ENCODE measurements at regions not wholly inside any gene's neighbourhood (a gene's known extent, or its start where the extent isn't known, plus 50 kb on each side); places are given as distances from the start of the nearest gene placed in this dataset.

DNA sequence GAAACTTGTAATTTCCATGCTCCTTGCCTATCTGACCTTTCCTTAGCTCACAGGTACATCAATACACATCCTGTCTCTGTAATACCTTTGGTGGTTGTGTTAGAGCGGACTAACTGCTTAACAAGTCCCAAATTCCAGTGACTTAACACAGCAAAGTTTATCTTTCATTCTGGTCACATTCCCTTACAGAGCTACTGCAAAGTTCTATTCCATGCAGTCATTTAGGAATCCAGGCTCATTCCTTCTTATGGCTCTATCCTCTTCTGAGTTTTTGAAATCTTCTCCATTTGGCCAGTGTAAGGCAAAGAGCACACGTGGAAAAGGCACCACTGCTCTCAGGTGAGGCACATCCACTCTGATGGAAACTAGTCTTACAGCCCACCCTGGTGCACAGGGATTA is 238.6 kb upstream of the ANKRD55 start:
- no peaks in the 10 kb centered on the region for H3K36me3 ChIP-seq (ENCODE audit: control insufficient read depth, insufficient read depth, low read length)
- H3K4me3 ChIP-seq (ENCODE audit: low read length), result no peak overlapping the region
- no peak overlapping the region for H3K9ac ChIP-seq (ENCODE audit: low read length)
- peaks cover 5% of the 10 kb centered on the region for H3K4me1 ChIP-seq (ENCODE audit: control insufficient read depth, insufficient read depth, low read length)
- H3K27me3 ChIP-seq (ENCODE audit: control insufficient read depth, insufficient read depth, low read length), result no peaks in the 10 kb centered on the region
- no peaks in the 10 kb centered on the region for H3K9me3 ChIP-seq (ENCODE audit: control insufficient read depth, low read length)

DNA sequence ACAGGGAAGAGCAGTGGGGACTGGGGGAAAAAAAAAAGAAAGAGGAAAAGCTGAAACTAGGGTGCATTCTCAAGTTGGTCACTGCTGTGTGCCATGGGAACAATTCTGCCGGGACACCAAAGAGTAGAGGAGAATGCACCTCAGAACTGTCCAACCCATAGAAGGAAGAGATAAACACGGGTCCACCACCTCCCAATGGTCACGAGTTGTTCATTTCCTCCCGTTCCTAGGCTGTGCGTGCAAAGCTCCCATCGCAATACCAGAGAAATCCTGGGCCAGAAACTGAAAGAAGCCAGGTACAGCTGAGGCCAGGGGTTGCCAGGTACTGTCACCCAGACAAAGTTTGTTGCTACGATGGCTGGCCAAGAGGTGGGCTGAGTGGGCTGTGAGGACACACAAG is 236.9 kb upstream of the ANKRD55 start:
- H3K36me3 ChIP-seq (ENCODE audit: control insufficient read depth, insufficient read depth, low read length), result no peaks in the 10 kb centered on the region
- no peaks in the 10 kb centered on the region for H3K27me3 ChIP-seq (ENCODE audit: control insufficient read depth, insufficient read depth, low read length)
- no peak overlapping the region for H3K4me3 ChIP-seq (ENCODE audit: low read length)
- H3K9me3 ChIP-seq (ENCODE audit: control insufficient read depth, low read length), result no peaks in the 10 kb centered on the region
- no peak overlapping the region for H3K9ac ChIP-seq (ENCODE audit: low read length)
- peaks cover 17% of the 10 kb centered on the region for H3K4me1 ChIP-seq (ENCODE audit: control insufficient read depth, insufficient read depth, low read length)

DNA sequence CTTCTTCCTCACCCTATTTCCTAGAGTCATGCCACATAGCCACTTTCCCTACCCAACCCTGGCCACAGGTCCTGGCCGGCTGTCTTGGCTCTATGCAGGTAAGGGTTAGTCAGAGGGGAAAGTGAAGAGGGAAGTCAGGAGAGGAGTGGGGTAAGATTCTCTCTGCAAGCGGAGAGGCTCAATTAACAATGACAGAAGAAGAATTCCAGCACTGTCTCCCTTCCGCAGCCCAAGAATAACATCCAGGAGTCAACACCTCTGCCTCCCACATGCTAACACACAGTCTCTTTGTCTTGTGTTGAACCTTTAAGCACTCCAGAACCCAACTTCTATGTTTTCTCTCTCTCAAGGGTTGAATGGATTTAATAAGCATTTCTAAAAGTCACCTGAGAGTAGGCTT is 235.1 kb upstream of the ANKRD55 start:
- H3K4me1 ChIP-seq (ENCODE audit: control insufficient read depth, insufficient read depth, low read length), result peaks cover 23% of the 10 kb centered on the region
- H3K9ac ChIP-seq (ENCODE audit: low read length), result no peak overlapping the region
- H3K9me3 ChIP-seq (ENCODE audit: control insufficient read depth, low read length), result no peaks in the 10 kb centered on the region
- no peaks in the 10 kb centered on the region for H3K27me3 ChIP-seq (ENCODE audit: control insufficient read depth, insufficient read depth, low read length)
- no peak overlapping the region for H3K4me3 ChIP-seq (ENCODE audit: low read length)
- no peaks in the 10 kb centered on the region for H3K36me3 ChIP-seq (ENCODE audit: control insufficient read depth, insufficient read depth, low read length)

DNA sequence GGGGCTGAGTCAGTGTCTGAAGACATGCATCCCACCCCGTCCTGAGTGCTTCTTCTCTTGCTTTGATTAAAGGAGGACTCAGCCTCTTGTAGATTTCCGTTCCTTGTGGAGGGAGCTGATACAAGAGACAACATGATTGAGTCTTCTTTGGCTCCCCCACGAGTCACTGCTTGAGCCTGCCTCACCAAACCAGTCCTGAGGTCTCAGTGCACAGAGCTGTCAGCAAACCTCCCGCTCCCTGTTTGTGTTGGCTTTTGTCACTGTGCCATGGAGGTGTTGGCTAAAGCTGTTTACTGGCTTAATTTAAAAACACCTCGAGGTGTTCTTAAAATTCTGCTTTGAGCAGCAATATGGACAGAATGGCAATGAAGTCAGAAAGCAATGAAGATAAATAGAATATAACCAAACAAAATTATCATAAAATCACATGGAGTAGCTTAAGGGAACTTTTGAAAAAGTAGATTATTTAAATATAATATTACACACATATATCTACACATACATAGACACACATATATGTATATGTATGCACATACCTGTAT is 234.1 kb upstream of the ANKRD55 start:
- Histone ChIP-seq H3K9ac (ENCODE audit: low read length) (no peak overlapping the region), H3K27me3 (ENCODE audit: control insufficient read depth, insufficient read depth, low read length) (no peaks in the 10 kb centered on the region), H3K36me3 (ENCODE audit: control insufficient read depth, insufficient read depth, low read length) (no peaks in the 10 kb centered on the region), H3K4me3 (ENCODE audit: low read length) (no peak overlapping the region), H3K9me3 (ENCODE audit: control insufficient read depth, low read length) (no peaks in the 10 kb centered on the region), H3K4me1 (ENCODE audit: control insufficient read depth, insufficient read depth, low read length) (peaks cover 23% of the 10 kb centered on the region)

DNA sequence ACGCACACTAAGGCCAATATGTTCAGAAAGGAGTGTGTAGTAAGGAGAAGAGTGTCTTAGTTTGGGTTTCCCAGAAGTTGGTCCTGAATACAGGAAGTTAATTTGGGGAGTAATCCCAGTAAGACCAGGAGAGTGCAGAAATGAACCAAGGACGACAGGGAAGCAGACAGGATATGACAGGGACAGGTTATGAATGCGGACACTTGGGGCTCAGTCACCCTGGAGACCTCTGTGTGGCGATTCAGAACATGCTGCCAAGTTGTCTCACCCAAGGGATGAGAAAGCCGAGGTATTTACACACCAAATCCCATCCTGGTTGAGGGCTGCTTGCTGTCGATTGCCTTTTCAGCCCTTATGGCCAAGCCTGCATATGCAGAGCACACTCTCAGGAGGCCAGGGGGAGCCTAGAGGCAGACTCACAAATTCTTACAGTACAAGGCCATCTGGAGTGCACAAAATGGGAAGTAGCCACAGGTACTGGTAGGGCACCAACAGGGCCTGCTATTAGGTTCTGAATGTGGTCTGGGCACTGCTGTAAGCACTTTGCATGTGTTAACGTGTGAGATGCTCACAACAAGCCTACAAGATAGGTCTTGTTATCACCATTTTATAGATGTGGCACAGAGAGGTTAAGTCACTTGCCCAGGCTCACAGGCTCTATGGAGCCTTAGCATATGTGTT is 233.1 kb upstream of the ANKRD55 start:
- no peaks in the 10 kb centered on the region for H3K9me3 ChIP-seq (ENCODE audit: control insufficient read depth, low read length)

DNA sequence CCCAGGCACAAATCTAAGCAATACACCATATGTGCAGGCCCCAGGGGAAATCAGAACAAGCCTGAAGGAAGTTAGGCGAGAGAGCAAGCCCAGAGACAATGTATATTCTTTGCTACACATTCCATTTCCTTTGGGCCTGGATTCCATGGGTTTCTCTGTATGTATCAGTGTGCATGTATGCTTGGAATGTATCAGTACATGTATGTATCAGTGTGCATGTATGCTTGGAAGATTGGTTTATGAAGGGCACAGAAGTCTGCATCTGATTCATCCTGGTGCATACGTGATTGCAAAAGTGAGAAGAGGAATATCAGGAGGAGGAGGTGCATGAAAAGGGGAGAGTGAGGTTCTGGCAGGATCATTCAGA is 232.6 kb upstream of the ANKRD55 start:
- Histone ChIP-seq H3K36me3 (ENCODE audit: control insufficient read depth, insufficient read depth, low read length) (no peaks in the 10 kb centered on the region), H3K9me3 (ENCODE audit: control insufficient read depth, low read length) (no peaks in the 10 kb centered on the region), H3K4me3 (ENCODE audit: low read length) (no peak overlapping the region), H3K4me1 (ENCODE audit: control insufficient read depth, insufficient read depth, low read length) (peaks cover 24% of the 10 kb centered on the region), H3K27me3 (ENCODE audit: control insufficient read depth, insufficient read depth, low read length) (no peaks in the 10 kb centered on the region), H3K9ac (ENCODE audit: low read length) (no peak overlapping the region)

More for the DNA sequence above, 233.1 kb upstream of the ANKRD55 start:
- H3K27me3 ChIP-seq (ENCODE audit: control insufficient read depth, insufficient read depth, low read length), result no peaks in the 10 kb centered on the region
- H3K36me3 ChIP-seq (ENCODE audit: control insufficient read depth, insufficient read depth, low read length), result no peaks in the 10 kb centered on the region
- no peak overlapping the region for H3K9ac ChIP-seq (ENCODE audit: low read length)
- H3K4me1 ChIP-seq (ENCODE audit: control insufficient read depth, insufficient read depth, low read length), result peaks cover 23% of the 10 kb centered on the region
- H3K4me3 ChIP-seq (ENCODE audit: low read length), result no peak overlapping the region

DNA sequence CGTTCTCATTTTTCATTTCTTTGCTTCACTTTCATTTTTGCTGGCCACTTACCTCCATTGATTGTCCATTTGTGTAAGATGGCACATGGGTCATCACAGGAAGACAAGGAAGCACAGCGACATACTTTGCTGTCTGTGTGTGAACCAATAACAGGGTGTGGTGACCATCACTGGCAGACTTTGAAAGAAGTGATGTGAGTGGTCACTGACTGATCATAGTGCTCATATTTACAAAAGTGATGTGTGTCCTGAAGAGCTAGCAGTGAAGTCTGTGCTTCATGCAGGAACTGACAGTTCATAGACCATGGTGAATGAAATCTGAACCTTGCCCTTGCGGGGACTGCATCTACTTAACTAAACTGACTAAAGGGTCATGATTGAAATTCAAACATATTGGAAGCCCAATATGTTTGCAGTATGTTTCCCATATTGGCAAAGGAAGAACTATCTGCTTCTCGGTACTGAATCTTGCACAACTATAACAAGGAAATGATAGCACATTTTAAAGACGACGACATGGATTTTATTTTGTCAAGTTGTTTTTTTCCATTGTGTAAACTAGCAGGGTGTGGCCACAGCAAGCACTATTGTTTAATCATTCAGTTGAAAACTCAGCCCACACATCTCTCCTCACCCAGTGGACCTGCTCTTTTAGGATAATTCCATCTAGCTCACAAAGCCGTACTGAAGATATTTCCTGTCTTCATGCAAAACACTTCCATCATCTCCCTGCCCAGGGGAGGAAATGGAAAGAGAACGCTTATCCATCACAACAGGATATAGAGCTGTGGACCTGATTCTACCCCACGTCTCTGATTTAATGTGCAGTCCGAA is 232.0 kb upstream of the ANKRD55 start:
- Histone ChIP-seq H3K36me3 (ENCODE audit: control insufficient read depth, insufficient read depth, low read length) (no peaks in the 10 kb centered on the region), H3K9ac (ENCODE audit: low read length) (no peak overlapping the region), H3K27me3 (ENCODE audit: control insufficient read depth, insufficient read depth, low read length) (no peaks in the 10 kb centered on the region), H3K9me3 (ENCODE audit: control insufficient read depth, low read length) (no peaks in the 10 kb centered on the region), H3K4me3 (ENCODE audit: low read length) (no peak overlapping the region), H3K4me1 (ENCODE audit: control insufficient read depth, insufficient read depth, low read length) (peaks cover 30% of the 10 kb centered on the region)

DNA sequence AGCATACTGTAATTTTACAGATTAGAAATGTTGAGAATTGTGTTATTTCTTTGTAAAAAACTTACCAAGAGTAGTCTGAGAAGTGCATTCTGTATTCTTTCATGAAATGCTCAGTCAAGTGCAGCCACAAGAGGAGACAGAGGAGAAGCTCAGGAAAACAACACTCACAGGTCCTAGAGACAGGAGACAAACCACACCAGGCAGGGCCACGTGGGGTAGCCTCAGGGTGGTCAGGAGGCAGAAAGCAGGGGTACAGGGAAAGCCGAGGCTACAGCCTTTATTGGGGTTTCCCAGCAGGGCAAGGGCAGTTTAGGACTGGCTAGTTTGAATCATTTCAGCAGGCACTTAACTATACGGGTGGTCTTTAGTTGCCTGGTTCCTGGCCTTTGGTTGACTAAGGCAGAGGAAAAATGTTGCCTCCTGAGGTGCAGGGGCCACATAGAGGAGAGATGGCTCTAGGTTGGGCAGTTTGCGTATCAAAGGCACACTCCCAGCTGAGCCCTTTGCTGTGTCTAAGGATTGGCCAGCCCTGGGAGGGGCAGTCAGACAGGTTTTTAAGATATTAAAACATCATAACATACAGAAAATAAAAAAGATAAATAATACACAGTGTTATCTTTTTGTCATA is 230.9 kb upstream of the ANKRD55 start:
- H3K9me3 ChIP-seq (ENCODE audit: control insufficient read depth, low read length), result no peaks in the 10 kb centered on the region
- no peak overlapping the region for H3K4me3 ChIP-seq (ENCODE audit: low read length)
- peaks cover 32% of the 10 kb centered on the region for H3K4me1 ChIP-seq (ENCODE audit: control insufficient read depth, insufficient read depth, low read length)
- no peaks in the 10 kb centered on the region for H3K36me3 ChIP-seq (ENCODE audit: control insufficient read depth, insufficient read depth, low read length)
- H3K27me3 ChIP-seq (ENCODE audit: control insufficient read depth, insufficient read depth, low read length), result no peaks in the 10 kb centered on the region
- H3K9ac ChIP-seq (ENCODE audit: low read length), result no peak overlapping the region

DNA sequence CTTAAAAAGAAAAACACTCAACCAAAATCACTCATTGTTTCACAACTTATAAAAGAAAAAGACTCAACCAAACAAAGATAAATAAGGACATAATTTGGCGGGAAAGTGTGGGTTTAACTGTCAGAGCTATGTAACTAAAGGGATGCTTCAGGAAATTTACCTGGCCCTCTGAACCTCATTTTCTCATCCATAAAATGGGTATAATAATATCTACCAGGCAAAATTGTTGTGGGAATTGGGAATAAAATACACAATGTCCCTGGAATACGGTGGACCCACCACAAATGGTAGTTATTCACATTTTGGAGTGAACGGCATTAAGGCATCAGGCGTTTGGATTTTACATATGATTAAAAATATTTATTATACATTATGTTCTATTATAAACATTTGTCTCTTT is 228.5 kb upstream of the ANKRD55 start:
- H3K36me3 ChIP-seq (ENCODE audit: control insufficient read depth, insufficient read depth, low read length), result no peaks in the 10 kb centered on the region
- H3K9me3 ChIP-seq (ENCODE audit: control insufficient read depth, low read length), result no peaks in the 10 kb centered on the region
- H3K4me1 ChIP-seq (ENCODE audit: control insufficient read depth, insufficient read depth, low read length), result peaks cover 27% of the 10 kb centered on the region
- H3K9ac ChIP-seq (ENCODE audit: low read length), result no peak overlapping the region
- H3K27me3 ChIP-seq (ENCODE audit: control insufficient read depth, insufficient read depth, low read length), result no peaks in the 10 kb centered on the region
- H3K4me3 ChIP-seq (ENCODE audit: low read length), result no peak overlapping the region

DNA sequence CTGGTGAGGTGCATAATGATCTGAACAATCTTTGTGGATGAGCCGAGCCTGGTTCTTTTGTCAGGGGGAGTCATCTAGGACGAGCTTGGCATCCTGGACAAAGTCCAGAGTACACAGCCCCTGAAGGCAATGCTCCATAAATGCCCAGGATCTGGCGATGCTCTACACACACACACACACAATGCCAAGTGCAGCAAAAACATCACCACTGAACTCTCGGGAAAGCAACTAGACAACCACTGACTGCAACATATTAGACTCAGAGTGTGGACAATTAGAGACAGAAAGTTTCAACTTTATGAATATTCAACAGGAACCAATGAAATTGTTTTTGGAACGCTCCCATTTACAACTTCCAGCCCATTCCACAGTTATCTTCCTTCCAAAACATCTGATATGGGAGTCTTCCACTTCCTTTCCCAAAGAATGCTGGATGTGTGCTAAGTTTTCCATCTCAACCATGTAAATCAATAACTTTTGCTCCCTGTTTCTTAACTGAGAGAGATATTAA is 227.6 kb upstream of the ANKRD55 start:
- no peaks in the 10 kb centered on the region for H3K9me3 ChIP-seq (ENCODE audit: control insufficient read depth, low read length)
- H3K4me1 ChIP-seq (ENCODE audit: control insufficient read depth, insufficient read depth, low read length), result peaks cover 23% of the 10 kb centered on the region
- no peaks in the 10 kb centered on the region for H3K27me3 ChIP-seq (ENCODE audit: control insufficient read depth, insufficient read depth, low read length)
- no peak overlapping the region for H3K4me3 ChIP-seq (ENCODE audit: low read length)
- no peaks in the 10 kb centered on the region for H3K36me3 ChIP-seq (ENCODE audit: control insufficient read depth, insufficient read depth, low read length)
- H3K9ac ChIP-seq (ENCODE audit: low read length), result no peak overlapping the region

DNA sequence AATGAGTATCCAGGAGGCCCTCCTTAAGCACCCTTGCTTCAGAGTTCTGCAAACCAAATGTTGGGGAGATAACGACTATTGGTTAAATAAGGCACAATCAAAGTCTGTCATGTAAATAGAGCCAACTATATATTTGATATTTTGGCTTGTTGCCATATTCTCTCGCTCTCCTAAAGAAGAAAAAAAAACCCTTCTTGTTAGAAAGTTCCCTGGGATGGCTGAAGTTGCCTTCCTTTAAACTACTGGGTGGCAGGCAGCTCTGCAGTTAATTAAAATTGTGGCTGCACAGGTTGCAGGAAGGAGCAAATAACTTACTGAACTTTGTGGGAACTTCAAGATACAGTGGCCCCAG is 227.0 kb upstream of the ANKRD55 start:
- H3K4me1 ChIP-seq (ENCODE audit: control insufficient read depth, insufficient read depth, low read length), result peaks cover 17% of the 10 kb centered on the region
- H3K9ac ChIP-seq (ENCODE audit: low read length), result no peak overlapping the region
- no peak overlapping the region for H3K4me3 ChIP-seq (ENCODE audit: low read length)
- H3K36me3 ChIP-seq (ENCODE audit: control insufficient read depth, insufficient read depth, low read length), result no peaks in the 10 kb centered on the region
- no peaks in the 10 kb centered on the region for H3K27me3 ChIP-seq (ENCODE audit: control insufficient read depth, insufficient read depth, low read length)
- H3K9me3 ChIP-seq (ENCODE audit: control insufficient read depth, low read length), result no peaks in the 10 kb centered on the region

All from mucosa of stomach (tissue), 1 donor.